GM18870 (cell line): ENCODE measurements at regions not wholly inside any gene's neighbourhood (a gene's known extent, or its start where the extent isn't known, plus 50 kb on each side); places are given as distances from the start of the nearest gene placed in this dataset.

Experiments
- ATAC-seq: cut with Tn5 transposase; IDR thresholded peaks from one replicate; pipeline ENCODE4 v1.9.1; 2021; ENCODE audit warnings: moderate library complexity; ENCODE audit not compliant: unreplicated experiment

GRCh38 chr4:128416921-128417320 is 129.3 kb upstream of the PGRMC2 start:
- ATAC-seq: no peak

- no peak for ATAC-seq
Measured at GRCh38 chr4:128410037-128410436, 122.4 kb upstream of the PGRMC2 start.

- no peak for ATAC-seq
Measured at GRCh38 chr4:128403586-128403985, 116.0 kb upstream of the PGRMC2 start.

- no peak for ATAC-seq
Measured at GRCh38 chr4:128394778-128395177, 107.2 kb upstream of the PGRMC2 start.

GRCh38 chr4:128393101-128393704 is 105.6 kb upstream of the PGRMC2 start:
- peak; percentile 72 for ATAC-seq

GRCh38 chr4:128390475-128390996 is 102.9 kb upstream of the PGRMC2 start:
- ATAC-seq: no peak

GRCh38 chr4:128388796-128389195 is 101.2 kb upstream of the PGRMC2 start:
- ATAC-seq: no peak

GRCh38 chr4:128388352-128388630 is 100.7 kb upstream of the PGRMC2 start:
- ATAC-seq: no peak

GRCh38 chr4:128387600-128388351 is 100.2 kb upstream of the PGRMC2 start:
- ATAC-seq: no peak

GRCh38 chr4:128386761-128387599 is 99.4 kb upstream of the PGRMC2 start:
- no peak for ATAC-seq

- no peak for ATAC-seq
Measured at GRCh38 chr4:128385683-128386304, 98.2 kb upstream of the PGRMC2 start.

- no peak for ATAC-seq
Measured at GRCh38 chr4:128384765-128385598, 97.4 kb upstream of the PGRMC2 start.

GRCh38 chr4:128384091-128384520 is 96.5 kb upstream of the PGRMC2 start:
- no peak for ATAC-seq

- no peak for ATAC-seq
Measured at GRCh38 chr4:128381748-128382559, 94.3 kb upstream of the PGRMC2 start.

- ATAC-seq: no peak
Measured at GRCh38 chr4:128380306-128380705, 92.7 kb upstream of the PGRMC2 start.

GRCh38 chr4:128379860-128380259 is 92.2 kb upstream of the PGRMC2 start:
- no peak for ATAC-seq

GRCh38 chr4:128378668-128379067 is 91.1 kb upstream of the PGRMC2 start:
- ATAC-seq: no peak

- no peak for ATAC-seq
Measured at GRCh38 chr4:128376958-128377357, 89.3 kb upstream of the PGRMC2 start.

- no peak for ATAC-seq
Measured at GRCh38 chr4:128376303-128376702, 88.7 kb upstream of the PGRMC2 start.

GRCh38 chr4:128373628-128374027 is 86.0 kb upstream of the PGRMC2 start:
- ATAC-seq: no peak
